ENCODE measurements at regions not wholly inside any gene's neighbourhood (a gene's known extent, or its start where the extent isn't known, plus 50 kb on each side); places are given as distances from the start of the nearest gene placed in this dataset.
A peak's percentile ranks its signal among the peaks of the same experiment; 100 is the strongest.

GRCh38 chr6:181049-181654 is 111.1 kb upstream of the DUSP22 start:
- DNase-seq: no peak

DNA sequence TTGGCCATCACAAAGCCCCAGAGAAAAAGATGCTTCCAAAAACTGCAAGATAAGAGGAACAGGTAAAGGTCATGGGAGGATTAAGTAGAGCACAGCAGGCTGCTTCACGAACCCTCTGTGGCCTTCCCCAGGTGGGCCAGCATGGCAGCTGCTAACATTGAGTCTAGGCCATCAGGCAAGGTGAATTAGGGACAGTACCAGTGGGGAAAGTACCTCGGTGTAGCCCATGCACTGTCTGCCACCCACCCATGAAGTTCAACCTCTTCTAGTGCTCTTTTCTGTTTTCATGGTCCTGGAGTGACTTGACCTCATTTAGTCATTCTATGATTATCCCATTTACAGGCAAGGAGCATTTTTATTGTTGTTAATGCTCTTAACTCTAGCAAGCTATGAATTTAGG is 108.6 kb upstream of the DUSP22 start:
- DNase-seq: no peak

DNA sequence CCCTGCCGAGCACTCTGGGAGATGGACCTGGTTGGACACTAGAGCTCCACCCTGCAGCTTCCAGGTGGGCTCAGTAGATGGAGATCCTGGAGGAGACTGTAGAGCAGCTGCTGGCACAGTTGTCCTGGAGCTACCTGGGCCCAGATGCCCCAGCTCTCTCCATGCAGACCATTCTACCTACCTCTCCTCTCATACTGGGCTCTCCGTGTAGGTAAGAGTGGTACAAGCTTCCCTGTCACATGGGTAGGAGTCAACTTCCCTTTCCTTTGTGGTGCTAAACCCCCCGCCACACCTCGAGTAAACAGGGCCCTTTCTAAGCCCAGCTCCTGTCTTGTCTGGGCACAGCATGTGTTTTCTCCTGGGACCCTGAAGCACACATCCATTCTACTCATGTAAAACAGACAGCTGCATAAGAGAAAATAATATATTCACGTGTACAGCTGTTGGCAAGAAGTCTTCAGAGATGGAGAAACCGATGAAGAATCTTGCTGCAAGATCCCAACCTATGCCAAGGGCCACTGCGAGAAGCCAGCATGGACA is 108.1 kb upstream of the DUSP22 start:
- no peak for DNase-seq

DNA sequence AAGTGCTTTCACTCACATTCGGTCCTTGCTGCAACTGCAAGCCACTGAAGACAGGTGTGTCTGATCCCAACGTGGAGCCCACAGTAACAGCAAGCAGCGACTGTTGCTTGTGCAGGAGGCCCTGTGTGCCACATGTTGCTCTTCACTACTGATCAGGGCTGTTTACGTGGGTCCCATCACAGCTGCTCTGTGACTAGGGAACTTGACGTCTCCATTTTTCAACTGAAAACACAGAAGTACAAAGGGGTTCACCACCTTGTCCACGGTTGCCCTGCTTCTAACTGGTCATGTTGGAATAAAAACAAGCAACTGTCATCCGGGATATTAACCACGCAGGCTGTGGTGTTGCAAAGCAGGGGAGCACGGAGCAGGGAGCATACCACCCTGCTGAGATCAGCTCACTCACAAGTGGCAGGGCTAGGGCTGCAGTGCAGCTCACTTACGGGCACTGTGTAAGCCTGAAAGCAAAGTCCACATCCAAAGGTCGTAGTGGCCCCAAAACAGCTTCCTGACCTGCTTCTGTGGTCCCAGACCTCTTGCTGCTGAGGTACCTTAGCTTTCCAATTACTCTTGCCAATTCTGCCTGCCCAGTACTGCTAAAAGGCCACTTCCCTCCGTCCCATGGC is 105.8 kb upstream of the DUSP22 start:
- no peak for DNase-seq

DNA sequence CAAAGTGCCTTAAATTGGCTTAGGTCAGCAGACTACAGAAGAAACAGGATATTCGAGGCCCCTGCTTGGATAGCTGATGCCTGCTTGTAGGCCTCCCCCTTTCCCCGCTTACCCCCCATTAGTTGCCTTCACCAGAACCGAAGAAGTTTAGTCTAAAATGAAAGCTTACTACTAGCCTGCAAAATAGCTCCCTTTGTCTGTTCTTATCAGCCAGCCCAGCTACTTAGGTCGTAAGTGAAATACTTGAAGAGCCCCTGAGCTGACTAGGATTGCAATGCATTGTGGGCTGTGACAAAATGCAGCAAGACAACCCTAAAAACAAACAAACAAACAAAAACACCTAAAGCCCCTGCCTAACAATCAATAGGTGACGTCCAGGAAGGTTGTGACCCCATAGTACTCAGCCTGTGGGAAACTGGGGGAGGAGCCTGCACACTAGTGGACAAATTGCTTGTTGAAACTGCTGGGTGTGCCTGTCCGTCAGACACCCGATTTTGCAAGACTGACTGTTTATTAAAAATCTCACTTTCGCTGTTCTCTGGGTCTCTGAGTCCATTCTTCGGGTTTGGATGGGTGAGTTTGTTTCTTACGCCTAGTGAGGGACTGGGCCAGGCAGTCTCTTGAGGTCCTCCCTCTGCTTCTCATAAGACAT is 105.0 kb upstream of the DUSP22 start:
- no peak for DNase-seq

DNA sequence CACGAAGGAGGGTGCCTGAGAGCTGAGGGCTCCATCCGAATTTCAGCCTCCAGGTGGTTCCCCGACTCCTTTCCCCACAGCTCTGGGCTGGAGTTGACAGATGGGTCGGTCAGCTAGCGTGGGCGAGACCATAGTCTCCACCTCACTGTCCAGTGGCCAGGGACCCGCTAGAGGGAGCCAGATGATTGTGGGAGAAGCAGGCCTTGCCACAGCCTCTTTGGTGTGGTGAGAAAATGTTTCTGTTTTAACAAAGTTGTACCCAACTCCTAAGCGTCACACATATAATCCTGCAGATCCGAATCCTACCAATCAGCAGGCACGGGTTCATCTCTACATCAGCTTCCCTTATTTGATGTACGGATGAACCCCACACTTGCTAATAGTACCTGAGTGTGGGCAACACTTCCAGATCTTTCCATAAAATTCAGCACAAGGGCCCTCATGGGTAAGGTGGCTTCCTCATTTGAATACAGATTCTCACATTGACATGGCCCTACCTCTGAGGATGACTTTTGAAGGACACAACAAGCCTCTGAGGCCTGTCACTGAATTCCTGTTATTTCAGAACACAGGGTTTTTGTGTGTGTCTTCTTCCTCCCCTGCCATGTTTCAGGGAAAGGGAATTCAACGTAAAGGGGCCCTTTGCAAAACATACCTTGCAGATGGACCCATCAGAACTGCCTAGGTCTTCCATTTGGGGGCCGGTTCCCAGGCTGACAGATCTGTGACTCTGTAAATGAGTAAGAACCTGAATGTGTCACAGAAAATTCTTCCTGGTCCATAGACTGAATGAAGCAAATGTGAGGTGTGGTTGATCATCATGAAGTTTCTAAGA is 103.2 kb upstream of the DUSP22 start:
- peak; percentile 20 to 62 for DNase-seq

DNA sequence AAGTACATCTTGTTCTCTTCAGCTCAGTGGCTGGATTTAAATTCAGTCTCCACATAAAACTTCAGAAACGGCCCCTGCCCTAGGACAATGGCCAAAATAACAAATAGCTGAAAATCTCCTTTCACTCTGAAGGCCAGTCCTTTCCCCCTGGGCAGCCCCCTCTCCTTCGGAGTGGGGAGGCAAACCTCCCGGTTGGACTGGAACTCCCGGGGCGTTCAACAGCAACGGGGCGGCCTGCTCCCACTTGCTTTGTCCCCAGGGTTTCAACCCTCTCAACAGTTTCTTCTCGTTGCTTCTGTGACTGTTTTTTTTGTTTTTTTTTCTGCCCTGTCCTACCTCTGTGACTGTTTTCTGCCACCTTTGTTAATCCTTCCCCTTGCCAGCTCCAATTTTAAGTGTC is 102.6 kb upstream of the DUSP22 start:
- no peak for DNase-seq

DNA sequence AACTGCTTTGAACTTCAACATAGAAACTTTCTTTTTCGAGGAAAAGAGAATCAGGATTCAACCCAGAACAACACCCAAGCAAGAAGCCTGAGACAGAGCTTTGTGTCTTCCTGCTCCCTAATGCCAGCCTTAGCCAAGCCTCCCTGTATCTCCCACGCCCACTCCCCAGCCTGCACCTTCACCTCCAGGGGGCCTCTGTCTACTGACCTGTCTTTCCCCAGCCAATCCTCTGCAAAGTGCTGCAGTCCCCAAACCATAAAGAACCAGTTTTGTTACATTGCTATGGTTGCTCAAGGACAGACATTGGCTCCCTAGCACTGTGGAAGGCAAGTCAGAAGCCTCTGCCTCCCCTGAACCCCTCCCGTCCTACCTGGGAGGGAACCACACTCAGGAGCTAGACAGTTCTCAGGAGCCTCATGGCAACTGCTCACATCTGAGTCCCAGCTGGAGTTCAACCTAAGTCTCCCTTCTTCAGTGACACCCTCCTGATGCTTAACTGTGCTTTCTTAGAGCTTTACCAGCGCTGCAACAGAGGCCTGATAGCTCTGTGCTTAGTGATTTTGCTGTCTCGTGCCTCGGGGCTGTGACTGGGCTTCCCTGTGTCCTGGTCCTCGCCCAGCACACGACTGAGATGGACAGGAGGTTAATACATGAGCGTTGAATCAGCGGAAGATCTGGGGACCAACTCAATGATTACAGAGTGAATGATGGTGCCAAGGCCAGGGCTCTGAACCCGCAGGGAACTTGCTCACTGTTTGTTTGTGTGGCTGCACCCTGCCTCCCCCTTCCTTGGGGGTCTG is 101.5 kb upstream of the DUSP22 start:
- DNase-seq: no peak

DNA sequence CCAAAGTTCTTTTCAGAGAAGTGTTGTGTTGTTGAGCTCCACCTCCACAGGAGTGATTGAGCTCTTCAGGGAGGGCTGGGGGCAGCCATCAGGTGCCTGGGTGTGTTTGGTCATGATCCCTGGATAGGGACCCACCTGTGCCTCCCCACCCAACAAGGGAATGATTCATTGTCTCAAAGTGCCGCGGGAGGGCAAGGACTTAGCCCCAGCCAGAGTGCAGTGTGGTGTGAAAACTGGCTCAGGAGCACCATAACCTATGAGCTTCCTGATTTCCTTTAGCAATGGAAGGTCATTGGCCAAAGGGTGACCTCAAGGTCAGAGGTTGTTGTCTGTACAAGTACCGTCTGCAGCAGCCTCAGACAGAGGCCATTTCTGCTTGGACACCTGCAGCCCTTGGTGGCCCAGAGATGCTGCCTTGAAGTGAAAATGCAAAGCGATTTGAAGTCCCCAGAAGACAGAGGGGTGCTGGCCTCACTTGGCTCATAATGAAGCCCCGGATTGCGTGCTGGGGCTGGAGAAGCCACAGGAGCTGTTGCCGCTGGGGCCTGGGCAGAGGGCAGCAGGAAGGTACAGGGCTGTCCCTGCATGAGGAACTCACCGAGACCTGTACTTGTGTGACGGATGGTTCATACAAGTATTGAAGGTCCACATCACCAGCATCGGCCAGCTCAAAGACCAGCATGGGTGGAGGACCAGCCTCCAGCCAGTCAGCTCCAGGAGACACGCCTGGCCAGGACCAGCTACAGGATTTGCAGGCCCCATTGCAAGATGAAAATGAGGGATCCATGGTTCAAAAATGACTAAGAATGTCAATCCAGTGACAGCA is 100.6 kb upstream of the DUSP22 start:
- DNase-seq: no peak

- no peak for DNase-seq
Observed at GRCh38 chr6:192313-192664, 100.0 kb upstream of the DUSP22 start.

GRCh38 chr6:193180-193579 is 99.1 kb upstream of the DUSP22 start:
- no peak for DNase-seq

DNA sequence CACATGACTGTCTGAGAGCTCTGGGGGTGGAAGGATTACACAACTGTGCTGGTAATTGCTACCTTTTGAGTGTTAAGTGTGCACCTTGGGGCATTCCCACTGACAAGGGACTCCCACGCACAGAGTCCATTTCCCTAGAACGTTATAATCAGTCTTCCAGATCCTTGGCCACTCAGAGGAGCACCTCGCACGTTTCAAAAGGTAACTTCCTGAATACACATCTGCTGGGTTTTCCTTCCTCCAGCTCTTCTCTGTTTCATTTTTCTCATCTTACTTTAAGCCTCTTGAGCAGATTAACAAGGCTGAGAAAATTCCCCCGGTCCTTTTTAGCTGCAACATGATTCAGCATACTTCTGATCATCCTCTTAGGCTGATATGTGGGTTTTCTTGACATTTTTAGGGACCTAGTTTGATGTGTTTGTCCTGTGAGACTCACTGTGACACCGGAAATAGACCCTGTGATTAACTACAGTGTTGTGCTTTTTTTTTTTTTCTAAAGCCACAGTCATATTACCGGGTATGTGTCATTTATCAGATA is 98.4 kb upstream of the DUSP22 start:
- no peak for DNase-seq

GRCh38 chr6:195861-196360 is 96.4 kb upstream of the DUSP22 start:
- DNase-seq: no peak

GRCh38 chr6:196543-196942 is 95.7 kb upstream of the DUSP22 start:
- no peak for DNase-seq

- DNase-seq: no peak
Observed at GRCh38 chr6:203661-204060, 88.6 kb upstream of the DUSP22 start.

GRCh38 chr6:206264-206663 is 86.0 kb upstream of the DUSP22 start:
- DNase-seq: no peak

- DNase-seq: no peak
Observed at GRCh38 chr6:208364-208763, 83.9 kb upstream of the DUSP22 start.

GRCh38 chr6:208938-209337 is 83.3 kb upstream of the DUSP22 start:
- DNase-seq: no peak

GRCh38 chr6:209432-210103 is 82.7 kb upstream of the DUSP22 start:
- DNase-seq: no peak

GRCh38 chr6:210104-210456 is 82.2 kb upstream of the DUSP22 start:
- DNase-seq: no peak

Data from hippocampal formation (tissue), 2 donors.